Lower lobe of right lung (tissue), 2 donors: ENCODE measurements at regions not wholly inside any gene's neighbourhood (a gene's known extent, or its start where the extent isn't known, plus 50 kb on each side); places are given as distances from the start of the nearest gene placed in this dataset.
A peak's percentile ranks its signal among the peaks of the same experiment; 100 is the strongest.
"Not testable (repeated sequence)": the region's sequence is repeated elsewhere in the genome, so short reads cannot be mapped to it uniquely, and the experiment has no call there.

Source experiments
- ATAC-seq, 2 donors: fragments of 200-7000 bp; cut with Tn5 transposase; one replicate each; pipeline ENCODE4 v1.9.1; 2020 to 2022; ENCODE audit warnings: mild to moderate bottlenecking in 2 of 2, moderate library complexity in 2 of 2
- DNase-seq: peaks from one replicate; pipeline ENCODE4 v3.0.0-alpha.2; 2020
- H3K27ac ChIP-seq: fragments of 200-600 bp; one replicate; pipeline ENCODE4 v1.8.0; 2022
- H3K27me3 ChIP-seq: fragments of 200-600 bp; one replicate; pipeline ENCODE4 v1.8.0; 2022; ENCODE audit warnings: low read depth
- H3K36me3 ChIP-seq: fragments of 200-600 bp; one replicate; pipeline ENCODE4 v1.8.0; 2022; ENCODE audit warnings: mild to moderate bottlenecking
- H3K4me1 ChIP-seq: fragments of 200-600 bp; one replicate; pipeline ENCODE4 v1.8.0; 2022
- H3K4me3 ChIP-seq: fragments of 200-600 bp; one replicate; pipeline ENCODE4 v1.8.0; 2022; ENCODE audit warnings: mild to moderate bottlenecking
- H3K9me3 ChIP-seq: fragments of 200-600 bp; one replicate; pipeline ENCODE4 v1.8.0; 2022
- intact Hi-C: fragments of 100-400 bp; cut with DNase I; formaldehyde crosslinking; loops from one replicate; pipeline ENCODE4 v1.11.0; 2022
- TF ChIP-seq, protein P1 (sequence below): fragments of 200-600 bp; IDR thresholded peaks from one replicate; pipeline ENCODE4 v1.8.0; 2022; ENCODE audit warnings: antibody characterized with exemption, mild to moderate bottlenecking
- donor health status: DM: no; HTN: yes; CAD: no; lungs with severe emphysema.

DNA sequence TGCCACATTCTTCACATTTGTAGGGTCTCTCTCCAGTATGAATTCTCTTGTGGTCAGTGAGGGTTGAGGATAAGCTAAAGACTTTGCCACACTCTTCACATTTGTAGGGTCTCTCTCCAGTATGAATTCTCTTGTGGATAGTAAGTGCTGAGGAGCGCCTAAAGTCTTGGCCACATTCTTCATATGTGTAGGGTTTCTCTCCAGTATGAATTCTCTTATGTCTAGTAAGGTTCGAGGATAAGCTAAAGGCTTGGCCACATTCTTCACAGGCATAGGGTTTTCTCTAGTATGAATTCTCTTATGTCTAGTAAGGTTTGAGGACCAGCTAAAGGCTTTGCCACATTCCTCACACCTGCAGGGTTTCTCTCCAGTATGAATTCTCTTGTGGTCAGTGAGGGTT is 706.9 kb upstream of the ZNF722 start:
- H3K27me3 ChIP-seq, H3K36me3 ChIP-seq, DNase-seq, H3K4me3 ChIP-seq, intact Hi-C loops, H3K4me1 ChIP-seq, H3K27ac ChIP-seq, ATAC-seq: not testable (repeated sequence)
- H3K9me3 ChIP-seq = peaks cover 11% of the 10 kb centered on the region

DNA sequence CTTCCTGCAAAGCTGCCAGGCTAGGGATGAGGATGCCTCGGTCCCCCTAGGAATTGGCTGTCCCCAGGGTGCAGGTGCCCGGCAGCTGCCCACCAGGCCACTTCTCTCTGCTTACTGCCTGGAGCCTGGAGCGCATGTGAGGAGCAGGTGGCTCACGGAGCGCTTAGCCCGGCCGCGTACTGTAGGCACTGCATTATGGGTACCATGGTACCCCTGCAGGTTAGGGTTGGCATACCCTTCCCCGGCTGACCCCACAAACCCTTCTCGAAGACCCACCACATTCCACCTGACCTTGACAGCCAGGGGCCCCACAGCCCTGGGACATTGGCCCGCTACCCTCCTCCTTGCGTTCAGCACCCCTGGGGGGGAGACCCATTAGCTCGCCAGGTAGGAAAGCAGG is 681.1 kb upstream of the ZNF722 start:
- DNase-seq (peak; percentile 12), ATAC-seq (peak; percentile 27 to 46)
- H3K27ac ChIP-seq, H3K27me3 ChIP-seq, H3K36me3 ChIP-seq, H3K9me3 ChIP-seq, intact Hi-C loops, H3K4me1 ChIP-seq, H3K4me3 ChIP-seq: not testable (repeated sequence)

- ATAC-seq = peak; percentile 26 to 43
These were observed 649.8 kb upstream of the ZNF722 start for GRCh38 chr7:63348755-63349408.

GRCh38 chr7:63376873-63377272 is 621.8 kb upstream of the ZNF722 start:
- no peak overlapping the region for H3K4me3 ChIP-seq
- intact Hi-C loops = no loop called here
- no peak for ATAC-seq
- H3K4me1 ChIP-seq = no peaks in the 10 kb centered on the region
- no peaks in the 10 kb centered on the region for H3K36me3 ChIP-seq
- TF ChIP-seq, protein P1, sequence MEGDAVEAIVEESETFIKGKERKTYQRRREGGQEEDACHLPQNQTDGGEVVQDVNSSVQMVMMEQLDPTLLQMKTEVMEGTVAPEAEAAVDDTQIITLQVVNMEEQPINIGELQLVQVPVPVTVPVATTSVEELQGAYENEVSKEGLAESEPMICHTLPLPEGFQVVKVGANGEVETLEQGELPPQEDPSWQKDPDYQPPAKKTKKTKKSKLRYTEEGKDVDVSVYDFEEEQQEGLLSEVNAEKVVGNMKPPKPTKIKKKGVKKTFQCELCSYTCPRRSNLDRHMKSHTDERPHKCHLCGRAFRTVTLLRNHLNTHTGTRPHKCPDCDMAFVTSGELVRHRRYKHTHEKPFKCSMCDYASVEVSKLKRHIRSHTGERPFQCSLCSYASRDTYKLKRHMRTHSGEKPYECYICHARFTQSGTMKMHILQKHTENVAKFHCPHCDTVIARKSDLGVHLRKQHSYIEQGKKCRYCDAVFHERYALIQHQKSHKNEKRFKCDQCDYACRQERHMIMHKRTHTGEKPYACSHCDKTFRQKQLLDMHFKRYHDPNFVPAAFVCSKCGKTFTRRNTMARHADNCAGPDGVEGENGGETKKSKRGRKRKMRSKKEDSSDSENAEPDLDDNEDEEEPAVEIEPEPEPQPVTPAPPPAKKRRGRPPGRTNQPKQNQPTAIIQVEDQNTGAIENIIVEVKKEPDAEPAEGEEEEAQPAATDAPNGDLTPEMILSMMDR = no peak
- peaks cover 11% of the 10 kb centered on the region for H3K9me3 ChIP-seq
- no peak for DNase-seq
- no peaks in the 10 kb centered on the region for H3K27me3 ChIP-seq
- H3K27ac ChIP-seq = no peak overlapping the region

More at GRCh38 chr7:63348755-63349408, 649.8 kb upstream of the ZNF722 start:
- H3K4me3 ChIP-seq, H3K9me3 ChIP-seq, intact Hi-C loops, H3K27ac ChIP-seq, H3K27me3 ChIP-seq, H3K4me1 ChIP-seq, H3K36me3 ChIP-seq, DNase-seq: not testable (repeated sequence)

- H3K9me3 ChIP-seq, DNase-seq, H3K36me3 ChIP-seq, H3K27me3 ChIP-seq, H3K27ac ChIP-seq, ATAC-seq, H3K4me1 ChIP-seq, intact Hi-C loops, H3K4me3 ChIP-seq: not testable (repeated sequence)
These were observed 604.5 kb upstream of the ZNF722 start for GRCh38 chr7:63394139-63394538.

GRCh38 chr7:63407881-63408280 is 590.8 kb upstream of the ZNF722 start:
- H3K27me3 ChIP-seq, H3K4me1 ChIP-seq, H3K36me3 ChIP-seq, intact Hi-C loops, H3K9me3 ChIP-seq, H3K27ac ChIP-seq, H3K4me3 ChIP-seq, ATAC-seq: not testable (repeated sequence)
- DNase-seq = peak; percentile 2
